Inferior parietal cortex (tissue), 1 donor: ENCODE measurements at regions not wholly inside any gene's neighbourhood (a gene's known extent, or its start where the extent isn't known, plus 50 kb on each side); places are given as distances from the start of the nearest gene placed in this dataset.

Experiments
- DNase-seq: peaks from one replicate; pipeline ENCODE4 v3.0.0-alpha.2; 2016; ENCODE audit errors: extremely low spot score

DNA sequence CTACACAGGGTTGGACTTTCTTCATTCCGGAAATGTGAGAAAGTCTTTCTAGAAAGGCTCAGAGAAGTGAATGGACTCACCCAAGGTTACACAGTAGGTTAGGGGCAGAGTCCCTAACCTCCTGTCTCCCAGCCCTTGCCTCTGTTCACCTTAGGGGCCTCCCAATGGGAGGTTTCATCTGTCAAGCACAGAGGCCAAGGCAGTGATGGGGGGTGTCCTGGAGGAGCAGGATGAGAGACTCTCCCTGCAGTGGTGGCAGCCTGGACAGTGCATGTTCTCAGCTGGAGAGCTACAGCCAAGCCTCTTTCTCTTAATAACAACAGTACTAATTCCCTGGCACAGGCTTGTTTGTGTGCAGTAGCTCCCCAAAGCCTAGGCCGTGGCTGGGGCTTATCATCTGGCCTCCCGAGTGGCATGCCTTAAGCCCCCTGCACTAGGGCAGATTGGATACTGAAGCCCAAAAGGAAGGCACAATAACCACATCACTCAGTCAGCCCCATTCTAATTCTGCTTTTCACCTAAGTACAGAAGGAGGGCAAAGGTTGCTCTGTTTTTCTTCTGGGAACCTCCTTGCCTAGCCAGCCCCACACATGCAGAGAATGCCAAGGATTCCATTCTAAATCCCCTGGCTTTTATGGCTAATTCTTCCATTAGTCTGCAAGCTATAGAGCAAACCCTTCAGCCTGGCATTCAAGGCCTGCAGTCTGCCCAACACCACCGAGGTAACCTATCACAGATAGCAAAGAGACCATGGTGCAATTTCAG, 50.2 kb upstream of the XPA start:
- no peak for DNase-seq

DNA sequence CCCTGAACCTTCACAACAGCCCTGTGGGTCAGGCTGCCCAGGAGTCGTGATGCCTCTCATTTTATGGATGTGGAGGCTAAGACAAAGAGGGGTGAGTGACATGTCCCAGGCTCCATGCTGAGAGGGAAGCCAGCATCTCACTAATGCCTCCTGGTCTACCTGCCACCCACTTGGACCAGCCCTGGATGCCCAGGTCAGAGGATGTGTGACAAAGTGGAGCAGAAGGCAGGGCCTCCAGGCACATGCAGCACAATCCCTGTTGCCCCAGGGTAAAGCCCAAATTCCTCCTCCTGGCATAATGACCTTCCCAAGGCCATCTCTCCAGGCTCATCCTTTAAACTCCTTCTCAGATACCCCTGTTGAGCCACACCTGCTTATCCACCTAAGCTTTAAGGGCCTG, 51.4 kb upstream of the XPA start:
- DNase-seq = no peak

DNA sequence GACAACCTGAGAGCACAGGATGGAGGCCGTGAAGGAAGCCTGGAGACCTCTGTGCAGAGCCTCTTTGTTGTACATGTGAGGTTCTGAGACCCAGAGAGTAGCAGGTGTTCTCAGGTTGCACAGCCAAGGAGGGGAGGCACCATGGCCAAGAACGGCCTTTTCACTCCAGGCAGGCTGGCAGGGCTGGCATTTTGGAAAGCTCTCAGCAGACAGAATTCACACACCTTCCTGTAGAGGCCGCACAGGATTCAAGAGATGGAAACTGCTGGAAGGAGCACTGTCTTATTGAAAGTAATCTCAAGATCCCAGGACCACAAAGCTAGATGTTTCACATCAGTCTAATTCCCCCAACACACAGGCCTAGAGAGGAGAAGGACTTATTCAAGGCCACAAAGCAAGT, 52.8 kb upstream of the XPA start:
- no peak for DNase-seq

DNA sequence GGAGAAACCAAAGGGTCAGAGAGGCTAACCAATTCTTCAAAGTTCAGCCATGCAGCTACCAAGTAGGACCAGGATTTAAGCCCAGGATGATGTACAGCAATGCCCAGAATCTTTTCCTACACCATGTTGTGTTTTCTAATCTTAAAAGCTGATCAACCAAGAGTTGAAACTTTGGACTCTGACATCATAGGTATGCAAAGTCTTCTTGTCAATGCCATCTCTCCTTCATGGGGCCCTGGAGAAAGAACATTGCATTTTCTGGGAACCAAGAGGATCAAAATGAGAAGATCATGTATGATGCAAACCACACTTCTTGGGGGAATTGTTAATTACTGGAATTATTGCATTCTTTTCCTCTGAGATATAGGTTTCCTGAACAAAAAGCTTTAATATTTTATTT, 54.4 kb upstream of the XPA start:
- no peak for DNase-seq

DNA sequence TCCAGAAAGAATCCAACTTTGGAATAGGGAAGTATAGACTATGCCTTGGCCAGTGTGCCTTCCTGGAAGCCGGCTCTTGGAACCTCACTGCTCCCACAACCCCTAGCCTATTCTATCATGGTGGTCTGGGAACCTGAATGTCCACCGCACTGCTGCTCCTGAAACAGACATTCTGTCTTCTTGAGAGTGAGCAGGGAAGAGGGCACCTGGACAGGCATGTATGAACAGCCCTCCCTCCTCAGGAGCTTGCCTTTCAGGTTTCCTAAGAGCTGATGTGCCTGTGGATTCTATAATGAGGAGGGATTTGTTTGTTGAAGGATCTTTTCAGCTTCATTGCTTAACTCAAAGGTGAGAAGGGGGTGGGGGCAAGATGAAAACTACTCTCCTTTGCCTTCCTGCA, 55.1 kb upstream of the XPA start:
- no peak for DNase-seq

DNA sequence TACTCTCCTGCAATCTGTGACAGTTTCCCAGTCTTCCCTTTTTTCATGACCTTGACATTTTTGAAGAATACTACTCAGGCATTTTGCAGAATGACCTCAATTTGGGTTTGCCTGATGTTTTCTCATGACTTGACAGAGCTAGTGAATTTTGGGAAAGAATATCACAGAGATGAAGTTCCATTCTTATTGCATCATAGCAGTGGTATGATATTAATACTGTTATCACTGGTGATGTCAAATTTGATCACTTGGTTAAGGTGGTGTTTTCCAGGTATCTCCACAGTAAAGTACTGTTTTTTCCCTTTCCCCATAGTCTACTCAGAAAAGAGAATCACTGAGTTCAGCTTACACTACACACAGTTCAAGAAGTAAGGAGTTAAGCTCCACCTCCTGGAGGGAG, 56.2 kb upstream of the XPA start:
- no peak for DNase-seq

DNA sequence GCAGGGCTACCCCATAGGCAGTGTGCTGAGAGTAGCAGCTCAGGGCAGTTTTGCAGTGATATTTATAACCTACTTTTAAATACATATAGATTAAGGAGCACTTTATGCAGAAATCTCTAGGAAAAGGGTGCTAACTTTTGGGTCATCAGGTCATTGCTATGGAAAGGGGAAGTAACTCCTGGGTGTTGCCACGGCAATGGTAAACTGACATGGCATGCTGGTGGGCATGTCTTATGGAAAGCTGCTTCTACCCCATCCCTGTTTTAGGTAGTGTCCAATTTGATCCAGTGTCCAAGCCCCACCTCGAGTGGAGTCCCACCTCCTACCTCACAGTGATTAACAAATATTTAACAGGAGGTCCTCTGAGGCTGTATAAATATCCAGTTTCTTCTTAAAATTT, 56.8 kb upstream of the XPA start:
- no peak for DNase-seq

DNA sequence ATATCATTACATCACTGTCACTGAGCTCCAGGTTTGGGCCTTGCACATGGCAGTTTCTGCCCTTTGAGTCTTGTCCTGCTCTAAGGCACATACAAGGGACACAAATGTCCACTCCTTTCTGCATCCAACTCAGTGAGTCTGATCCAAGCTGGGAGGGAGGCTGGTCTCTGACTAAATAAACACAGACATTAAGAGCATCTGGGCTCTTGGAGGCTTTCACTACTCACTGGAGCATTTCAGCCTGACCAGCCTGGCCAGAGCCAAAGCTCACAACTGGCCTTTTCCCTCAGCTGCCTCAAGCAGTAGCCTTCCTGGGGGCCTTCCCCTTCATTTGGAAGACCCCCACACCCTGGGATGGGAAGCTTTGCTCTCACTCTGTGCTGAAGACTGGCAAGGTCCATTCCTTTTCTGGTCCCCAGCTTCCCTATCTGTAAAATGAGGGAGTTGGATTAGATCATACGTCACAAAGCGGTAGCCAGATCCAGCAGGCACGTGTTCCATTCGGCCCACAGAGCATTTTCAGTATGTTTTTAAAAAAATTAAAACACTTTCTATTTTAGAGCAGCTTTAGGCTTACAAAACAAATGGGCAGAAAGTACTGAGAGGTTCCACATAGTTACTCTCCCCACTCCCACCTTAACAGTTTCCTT, 58.6 kb upstream of the XPA start:
- no peak for DNase-seq

DNA sequence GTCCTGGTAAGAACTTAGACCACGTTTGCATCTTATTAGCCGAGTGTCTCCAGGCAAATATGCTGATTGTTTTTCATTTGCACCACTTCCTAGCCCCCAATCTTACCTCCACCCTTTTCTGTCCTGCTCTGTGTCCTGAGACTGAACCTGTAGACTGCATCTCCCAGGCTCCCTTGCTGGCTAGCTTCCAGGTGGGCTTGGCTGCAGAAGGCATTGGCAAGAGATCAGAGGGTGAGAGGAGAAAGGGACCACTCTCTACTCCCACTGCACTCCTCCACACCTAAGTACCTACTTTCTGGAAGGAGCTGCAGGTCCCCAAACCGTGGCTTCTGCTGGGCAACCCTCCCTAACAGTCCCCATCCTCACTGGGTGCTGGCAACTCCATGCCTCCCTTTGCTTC, 59.9 kb upstream of the XPA start:
- DNase-seq = no peak

DNA sequence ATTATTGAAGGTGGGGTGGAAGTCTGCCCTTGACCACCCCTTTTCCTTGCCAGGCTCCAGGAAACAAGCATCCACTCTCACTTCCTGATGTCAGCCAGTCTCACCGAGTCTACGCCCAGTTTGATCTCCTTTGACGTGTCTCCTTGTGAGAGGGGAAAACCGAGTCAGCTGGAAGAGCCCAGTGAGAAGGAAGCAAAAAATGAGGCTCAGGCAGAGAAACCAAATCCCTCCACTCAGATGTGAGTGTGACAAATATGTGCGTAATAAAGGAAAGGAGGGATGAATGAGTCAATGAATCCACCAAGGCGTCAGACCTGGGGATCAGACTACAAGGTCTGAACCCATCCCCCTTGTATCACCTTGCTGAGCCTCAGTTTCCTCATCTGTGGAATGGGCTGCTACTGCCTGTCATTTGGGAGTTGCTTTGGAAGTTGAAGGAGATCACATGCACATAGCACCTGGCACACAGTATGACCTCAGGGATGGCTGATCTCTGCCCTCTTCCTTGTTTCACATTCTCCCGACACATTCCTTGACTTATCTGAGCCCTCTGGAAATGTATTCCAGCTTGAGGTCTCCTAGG, 61.3 kb upstream of the XPA start:
- DNase-seq = no peak

DNA sequence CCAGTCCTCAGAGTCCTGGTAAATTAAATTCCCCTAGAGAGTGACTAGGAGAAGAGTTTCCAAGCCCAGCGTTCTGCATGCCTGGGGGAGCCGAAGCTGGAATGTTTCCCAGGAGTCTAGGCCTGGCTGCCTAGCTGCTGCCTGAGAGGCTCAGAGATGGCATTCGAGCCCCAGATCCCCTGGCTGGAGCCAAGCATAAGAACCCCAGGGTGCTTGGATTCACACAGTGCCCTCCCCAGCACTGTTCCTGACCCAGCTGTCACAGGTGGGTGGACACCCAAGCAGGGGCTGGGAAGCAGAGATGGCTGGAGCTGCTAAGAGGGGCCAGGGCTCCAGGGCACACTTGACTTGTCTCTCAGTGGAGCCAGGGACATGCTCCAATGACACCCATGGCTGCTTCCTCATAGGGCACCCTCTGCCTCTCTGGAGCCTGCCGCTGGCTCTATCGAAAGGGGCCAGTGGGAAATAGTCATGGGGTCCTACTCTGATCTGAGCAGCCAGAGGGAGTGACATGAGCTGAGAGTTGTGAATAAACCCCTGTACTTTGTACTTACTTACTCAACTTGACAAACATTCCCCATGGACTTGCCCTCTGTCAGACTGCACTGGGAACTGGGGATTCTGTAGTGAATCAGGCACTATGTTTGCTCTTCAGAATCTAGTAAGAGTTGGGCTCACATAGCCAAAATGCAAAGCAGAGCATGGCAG, 62.6 kb upstream of the XPA start:
- peak; percentile 9 for DNase-seq

DNA sequence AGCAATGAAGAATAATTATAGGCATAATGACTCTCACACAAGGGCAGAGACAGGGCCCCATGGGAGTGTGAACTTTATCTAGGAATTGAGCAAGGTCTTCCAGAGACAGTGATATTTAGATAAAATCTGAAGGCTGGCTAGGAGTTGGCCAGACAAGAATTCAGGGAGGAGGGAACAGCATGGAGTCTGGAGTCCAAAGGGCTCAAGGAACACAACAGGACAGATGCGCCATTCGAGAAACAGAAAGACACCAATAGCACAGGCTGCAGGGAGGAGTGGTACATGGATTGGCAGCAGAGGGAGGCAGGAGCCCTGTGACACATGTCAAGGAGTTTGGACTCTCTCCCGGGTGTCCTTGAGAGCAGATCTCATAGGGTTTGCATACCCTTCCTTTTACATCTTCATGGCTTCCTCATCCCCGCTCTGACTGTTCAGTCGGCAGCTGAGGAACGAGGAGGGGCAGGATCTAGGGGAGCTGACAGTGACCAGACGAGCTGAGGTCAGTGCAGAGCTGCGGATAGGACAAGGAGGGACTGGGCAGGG, 64.0 kb upstream of the XPA start:
- DNase-seq = no peak

DNA sequence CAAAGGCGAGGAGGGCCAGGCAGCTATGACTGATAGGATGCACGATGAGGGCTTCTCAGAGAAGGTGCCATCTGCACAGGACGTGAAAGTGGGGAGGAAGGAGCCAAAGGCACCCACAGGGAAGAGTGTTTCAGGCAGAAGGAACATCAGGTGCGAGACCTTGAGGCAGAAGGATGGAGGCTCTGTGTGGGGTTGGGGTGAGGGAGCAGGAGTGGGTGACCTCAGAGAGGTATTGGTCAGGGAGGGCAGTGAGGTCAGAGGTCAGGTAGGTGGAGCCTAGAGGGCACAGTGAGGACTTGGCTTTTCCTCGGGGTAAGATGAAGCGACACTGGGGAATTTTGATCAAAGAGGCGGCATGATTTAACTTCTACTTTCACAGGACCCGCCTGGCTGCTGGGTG, 64.7 kb upstream of the XPA start:
- no peak for DNase-seq

DNA sequence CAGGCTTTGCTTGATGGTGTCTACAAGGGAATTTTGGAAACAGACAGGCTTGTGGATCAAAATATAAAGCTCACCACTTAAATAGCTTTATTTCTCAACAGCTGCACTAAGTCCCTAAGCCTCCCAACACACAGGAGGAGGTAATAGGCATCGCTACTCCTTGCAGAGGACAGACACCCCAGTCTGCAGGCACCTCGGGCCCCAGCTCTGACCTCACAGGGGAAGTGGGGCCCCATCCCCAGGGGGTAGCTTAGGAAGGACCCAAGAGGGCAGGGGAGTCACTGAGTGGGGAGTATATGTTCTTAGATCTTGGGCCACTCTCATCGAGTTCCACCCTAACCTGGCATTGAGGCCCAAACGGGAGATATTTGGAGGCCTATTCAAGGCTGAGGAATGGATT, 66.7 kb upstream of the XPA start:
- no peak for DNase-seq

DNA sequence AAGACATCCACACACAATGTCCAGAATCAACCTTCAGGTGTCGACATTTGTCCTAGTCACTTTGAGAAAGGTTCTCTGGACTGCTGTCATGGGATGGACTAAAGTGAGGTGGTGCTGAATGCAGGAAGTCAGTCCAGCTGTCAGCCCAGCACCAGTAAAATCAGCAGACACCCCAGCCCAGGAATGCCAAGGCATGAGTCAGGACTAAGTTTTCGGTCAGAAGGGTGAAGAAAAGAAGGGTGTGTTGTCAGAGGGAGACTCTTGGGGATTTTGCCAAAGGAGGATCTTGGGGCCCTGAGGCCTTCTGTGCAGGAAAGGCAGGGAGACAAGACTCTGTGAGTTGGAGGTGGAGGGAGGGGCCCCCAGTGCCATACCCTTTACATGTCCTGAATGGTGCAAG, 69.0 kb upstream of the XPA start:
- DNase-seq = no peak

DNA sequence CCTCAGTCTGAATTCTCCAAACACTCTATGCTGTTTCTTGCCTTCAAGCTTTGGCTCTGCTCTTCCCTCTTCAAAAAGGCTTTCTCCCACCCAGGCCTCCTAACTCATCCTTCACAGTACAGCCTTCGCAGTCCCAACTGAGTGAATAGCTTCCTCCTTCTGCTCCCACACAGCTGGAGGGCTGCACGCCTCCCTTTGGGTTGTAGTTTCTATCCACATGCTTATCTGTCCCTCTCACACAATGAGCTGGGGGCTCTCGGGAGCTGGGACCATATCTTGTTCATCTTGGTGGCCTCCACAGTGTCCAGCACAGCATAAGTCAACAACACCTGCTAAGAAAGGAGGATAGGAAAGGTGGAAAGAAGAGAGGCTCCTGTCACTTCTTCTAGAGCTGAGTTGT, 69.5 kb upstream of the XPA start:
- DNase-seq = no peak

DNA sequence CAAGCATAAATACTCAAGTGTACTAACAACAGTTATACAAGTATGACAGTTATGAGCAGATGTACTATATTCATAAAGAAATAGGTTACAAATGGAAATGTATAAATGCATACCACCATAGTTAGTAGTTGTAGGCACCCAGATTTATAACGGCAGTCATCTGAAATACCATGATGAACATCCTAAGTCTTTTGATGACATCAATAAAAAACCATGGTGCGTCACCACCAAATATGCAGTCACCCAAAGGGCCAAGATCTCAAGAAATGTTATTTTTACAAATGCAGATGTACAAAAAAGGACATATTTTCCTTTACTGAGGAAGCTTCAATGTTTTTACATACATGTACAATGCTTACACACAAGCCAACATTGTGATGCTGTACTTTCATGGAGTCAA, 70.8 kb upstream of the XPA start:
- DNase-seq = no peak

DNA sequence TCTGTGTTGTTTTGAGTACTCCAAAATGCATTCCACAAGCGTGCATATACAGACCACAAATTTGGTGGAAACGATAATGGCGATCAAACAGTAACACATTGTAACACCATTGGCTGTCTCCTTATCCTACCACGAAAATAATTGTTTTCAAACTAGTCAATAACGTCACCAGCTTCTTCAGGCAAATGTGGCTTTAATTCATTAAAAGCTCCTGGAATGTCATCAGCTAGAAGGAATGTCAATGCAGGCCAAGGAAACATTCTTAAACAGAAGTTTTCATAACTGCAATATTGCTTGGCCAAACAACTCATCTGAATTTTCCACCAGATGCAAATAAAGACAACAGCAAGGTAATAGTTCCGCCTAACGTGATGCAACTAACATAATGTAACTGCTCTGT, 71.6 kb upstream of the XPA start:
- DNase-seq = no peak

DNA sequence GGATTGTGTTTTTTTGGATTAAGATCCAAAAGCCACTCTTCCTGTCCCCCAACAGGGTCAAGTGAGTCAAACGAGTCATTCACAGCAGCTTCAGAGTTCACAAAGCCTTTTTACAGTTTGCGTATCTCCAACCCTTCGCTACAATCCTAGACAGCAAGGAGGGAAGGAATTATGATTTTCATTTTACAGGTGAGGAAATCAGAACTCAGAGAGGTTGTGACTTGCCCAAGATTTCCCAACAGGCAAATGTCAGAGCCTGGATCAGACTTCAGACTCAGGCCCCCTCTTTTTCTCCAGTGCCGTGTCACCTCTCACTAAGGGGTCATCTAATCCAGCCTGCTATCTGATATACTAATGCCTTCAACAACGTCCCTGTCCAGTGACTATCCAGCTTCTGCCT, 72.1 kb upstream of the XPA start:
- DNase-seq = no peak

DNA sequence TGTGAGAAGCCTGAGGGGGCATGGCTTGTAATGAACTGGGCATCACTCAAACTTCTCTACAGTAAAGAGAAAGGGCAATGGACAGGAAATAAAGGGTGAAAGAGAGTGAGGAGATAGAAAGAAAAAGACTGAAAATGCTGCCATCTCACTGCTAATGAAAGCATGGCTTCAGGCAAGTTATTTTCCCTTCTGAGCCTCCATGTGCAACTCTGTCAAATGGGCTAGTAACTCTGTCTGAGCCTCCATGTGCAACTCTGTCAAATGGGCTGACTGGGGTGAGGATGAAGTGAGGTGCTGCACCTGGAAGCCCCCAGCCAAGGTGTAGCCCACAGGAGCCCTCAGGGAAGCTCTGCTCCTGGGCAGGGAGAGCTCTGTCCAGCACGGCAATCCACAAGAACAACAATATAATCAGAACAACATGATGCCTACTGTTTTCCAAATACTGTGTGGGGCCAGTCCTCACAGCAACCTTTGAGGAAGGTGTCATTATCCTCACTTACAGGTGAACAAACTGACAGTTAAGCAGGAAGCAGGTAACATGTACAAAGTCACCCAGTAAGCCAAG, 73.8 kb upstream of the XPA start:
- DNase-seq = no peak

DNA sequence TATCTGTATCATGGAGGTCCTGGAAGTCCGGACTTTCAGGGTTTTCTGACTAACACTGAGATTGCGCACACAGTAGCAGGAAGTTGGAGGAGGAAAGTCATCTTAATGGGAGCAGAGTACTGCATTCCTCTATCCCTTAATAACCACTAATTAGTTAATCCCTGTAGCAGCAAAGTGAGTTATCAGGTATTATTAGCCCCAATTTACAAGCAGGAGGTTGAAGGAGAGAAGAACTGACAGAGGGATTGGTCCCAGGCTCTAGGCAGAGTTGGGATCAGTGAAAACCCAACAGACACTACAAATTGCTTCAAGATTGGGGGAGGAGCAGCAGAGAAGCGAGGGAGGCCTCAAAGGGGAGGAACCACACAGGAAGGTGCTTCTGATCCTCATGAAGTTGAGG, 74.5 kb upstream of the XPA start:
- no peak for DNase-seq

DNA sequence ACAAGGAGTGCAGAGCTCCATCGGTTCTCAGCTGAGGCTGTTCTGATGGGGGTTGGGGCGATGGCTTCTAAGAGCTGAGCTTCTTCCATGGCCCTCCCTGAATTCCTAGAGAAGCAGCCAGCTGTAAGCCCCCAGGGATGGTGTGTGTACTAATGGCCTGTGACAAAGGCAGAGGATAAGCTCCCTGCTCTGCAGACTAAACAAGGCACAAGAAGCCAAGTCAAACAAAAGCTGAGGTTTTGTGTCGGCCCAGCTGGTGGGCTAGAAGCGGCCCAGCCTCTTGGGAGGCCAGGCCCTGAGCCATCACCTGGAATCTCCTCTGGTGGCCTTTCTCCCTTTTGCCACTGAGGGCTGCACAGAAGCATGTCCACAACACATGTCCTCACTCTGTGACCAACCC, 75.0 kb upstream of the XPA start:
- DNase-seq = no peak
